HG03565 (cell line): ENCODE measurements at regions not wholly inside any gene's neighbourhood (a gene's known extent, or its start where the extent isn't known, plus 50 kb on each side); places are given as distances from the start of the nearest gene placed in this dataset.
A peak's percentile ranks its signal among the peaks of the same experiment; 100 is the strongest.

Experiments used
- ATAC-seq: cut with Tn5 transposase; IDR thresholded peaks from one replicate; pipeline ENCODE4 v1.9.1; 2021; ENCODE audit warnings: mild to moderate bottlenecking, moderate library complexity; ENCODE audit not compliant: unreplicated experiment

GRCh38 chr10:69738858-69739435 is 62.8 kb upstream of the COL13A1 start:
- ATAC-seq = no peak

- ATAC-seq = no peak
Observed at GRCh38 chr10:69739634-69740033, 62.1 kb upstream of the COL13A1 start.

GRCh38 chr10:69740126-69740525 is 61.6 kb upstream of the COL13A1 start:
- no peak for ATAC-seq

- no peak for ATAC-seq
Observed at GRCh38 chr10:69741252-69741651, 60.5 kb upstream of the COL13A1 start.

GRCh38 chr10:69741671-69742355 is 59.9 kb upstream of the COL13A1 start:
- ATAC-seq = no peak

- no peak for ATAC-seq
Observed at GRCh38 chr10:69742356-69742695, 59.4 kb upstream of the COL13A1 start.

- no peak for ATAC-seq
Observed at GRCh38 chr10:69742928-69743602, 58.6 kb upstream of the COL13A1 start.

GRCh38 chr10:69744971-69745370 is 56.7 kb upstream of the COL13A1 start:
- no peak for ATAC-seq

GRCh38 chr10:69745698-69746097 is 56.0 kb upstream of the COL13A1 start:
- ATAC-seq = peak; percentile 74

- ATAC-seq = no peak
Observed at GRCh38 chr10:69747179-69747578, 54.5 kb upstream of the COL13A1 start.

- ATAC-seq = no peak
Observed at GRCh38 chr10:69748621-69749020, 53.1 kb upstream of the COL13A1 start.

- no peak for ATAC-seq
Observed at GRCh38 chr10:69749178-69750010, 52.3 kb upstream of the COL13A1 start.

- ATAC-seq = no peak
Observed at GRCh38 chr10:69750011-69750373, 51.7 kb upstream of the COL13A1 start.

- ATAC-seq = no peak
Observed at GRCh38 chr10:69750725-69751124, 51.0 kb upstream of the COL13A1 start.

- ATAC-seq = no peak
Observed at GRCh38 chr10:69751214-69751613, 50.5 kb upstream of the COL13A1 start.
